Urinary bladder (tissue), 3 donors: ENCODE measurements at regions not wholly inside any gene's neighbourhood (a gene's known extent, or its start where the extent isn't known, plus 50 kb on each side); places are given as distances from the start of the nearest gene placed in this dataset.

Experiments
- DNase-seq: peaks from one replicate; pipeline ENCODE4 v3.0.0-alpha.2; 2015; ENCODE audit errors: extremely low spot score
- H3K27ac ChIP-seq: one replicate; pipeline ENCODE4 v1.5.1; 2013; ENCODE audit warnings: low read depth, mild to moderate bottlenecking, moderate library complexity
- H3K36me3 ChIP-seq: one replicate; pipeline ENCODE4 v1.6.1; 2013; ENCODE audit warnings: mild to moderate bottlenecking, moderate library complexity; ENCODE audit not compliant: insufficient read depth
- H3K4me1 ChIP-seq: one replicate; pipeline ENCODE4 v1.6.1; 2013; ENCODE audit warnings: mild to moderate bottlenecking, moderate library complexity; ENCODE audit not compliant: insufficient read depth
- H3K4me3 ChIP-seq: one replicate; pipeline ENCODE4 v1.5.1; 2013; ENCODE audit warnings: low read depth, low read length
- WGBS: extraction: QIAGEN DNeasy Blood & Tissue Kit; methylation state at CpG from one replicate; pipeline ENCODE4 v1.1.7; 2013; 5-methylcytosine and 5-hydroxymethylcytosine counted together
- donor health status: healthy with polysubstance abuse.
- donor health status: healthy.

GRCh38 chr2:195021711-195022507, 635.1 kb upstream of the SLC39A10 start:
- H3K4me3 ChIP-seq: no peak overlapping the region
- 48% methylated on average over 3 of the region's 3 CpGs for WGBS
- DNase-seq: no peak
- no peak overlapping the region for H3K27ac ChIP-seq
- H3K36me3 ChIP-seq: no peaks in the 10 kb centered on the region
- H3K4me1 ChIP-seq: no peaks in the 10 kb centered on the region

GRCh38 chr2:195018462-195018861, 638.6 kb upstream of the SLC39A10 start:
- Histone ChIP-seq H3K4me3 (no peak overlapping the region), H3K27ac (no peak overlapping the region), H3K36me3 (no peaks in the 10 kb centered on the region), H3K4me1 (no peaks in the 10 kb centered on the region)
- DNase-seq: no peak

GRCh38 chr2:195017890-195018289, 639.1 kb upstream of the SLC39A10 start:
- Histone ChIP-seq H3K36me3 (no peaks in the 10 kb centered on the region), H3K4me1 (no peaks in the 10 kb centered on the region), H3K4me3 (no peak overlapping the region), H3K27ac (no peak overlapping the region)
- no peak for DNase-seq
- WGBS: 92% methylated on average over 1 of the region's 1 CpG

- H3K27ac ChIP-seq: no peak overlapping the region
Measured at GRCh38 chr2:195016841-195017240, 640.2 kb upstream of the SLC39A10 start.

GRCh38 chr2:195009202-195009601, 647.8 kb upstream of the SLC39A10 start:
- Histone ChIP-seq H3K27ac (no peak overlapping the region), H3K36me3 (no peaks in the 10 kb centered on the region), H3K4me3 (no peak overlapping the region), H3K4me1 (no peaks in the 10 kb centered on the region)
- DNase-seq: no peak
- WGBS: 57% methylated on average over 8 of the region's 8 CpGs

More at GRCh38 chr2:195016841-195017240, 640.2 kb upstream of the SLC39A10 start:
- 79% methylated on average over 2 of the region's 2 CpGs for WGBS
- DNase-seq: no peak
- no peak overlapping the region for H3K4me3 ChIP-seq
- H3K4me1 ChIP-seq: no peaks in the 10 kb centered on the region
- no peaks in the 10 kb centered on the region for H3K36me3 ChIP-seq

- no peak overlapping the region for H3K27ac ChIP-seq
- no peaks in the 10 kb centered on the region for H3K4me1 ChIP-seq
- no peak for DNase-seq
- no peaks in the 10 kb centered on the region for H3K36me3 ChIP-seq
- WGBS: 76% methylated on average over 5 of the region's 5 CpGs
- no peak overlapping the region for H3K4me3 ChIP-seq
Measured at GRCh38 chr2:195006856-195007255, 650.2 kb upstream of the SLC39A10 start.

GRCh38 chr2:195003881-195004471, 653.0 kb upstream of the SLC39A10 start:
- DNase-seq: no peak
- WGBS: 62% methylated on average over 4 of the region's 4 CpGs
- Histone ChIP-seq H3K27ac (no peak overlapping the region), H3K4me3 (no peak overlapping the region), H3K4me1 (no peaks in the 10 kb centered on the region), H3K36me3 (no peaks in the 10 kb centered on the region)

GRCh38 chr2:195001924-195002323, 655.1 kb upstream of the SLC39A10 start:
- Histone ChIP-seq H3K27ac (no peak overlapping the region), H3K36me3 (no peaks in the 10 kb centered on the region), H3K4me3 (no peak overlapping the region), H3K4me1 (no peaks in the 10 kb centered on the region)
- WGBS: 88% methylated on average over 3 of the region's 3 CpGs
- DNase-seq: no peak

- Histone ChIP-seq H3K36me3 (no peaks in the 10 kb centered on the region), H3K27ac (no peak overlapping the region), H3K4me3 (no peak overlapping the region), H3K4me1 (no peaks in the 10 kb centered on the region)
- WGBS: 44% methylated on average over 4 of the region's 4 CpGs
- no peak for DNase-seq
Measured at GRCh38 chr2:194999771-195000170, 657.3 kb upstream of the SLC39A10 start.

- Histone ChIP-seq H3K4me3 (no peak overlapping the region), H3K27ac (no peak overlapping the region), H3K36me3 (no peaks in the 10 kb centered on the region), H3K4me1 (no peaks in the 10 kb centered on the region)
- no peak for DNase-seq
- 89% methylated on average over 2 of the region's 2 CpGs for WGBS
Measured at GRCh38 chr2:194992648-194993047, 664.4 kb upstream of the SLC39A10 start.

- no peaks in the 10 kb centered on the region for H3K36me3 ChIP-seq
- H3K4me1 ChIP-seq: no peaks in the 10 kb centered on the region
- DNase-seq: no peak
- no peak overlapping the region for H3K27ac ChIP-seq
- WGBS: 74% methylated on average over 1 of the region's 1 CpG
- H3K4me3 ChIP-seq: no peak overlapping the region
Measured at GRCh38 chr2:194985258-194985657, 671.8 kb upstream of the SLC39A10 start.

GRCh38 chr2:194962254-194962653, 694.8 kb upstream of the SLC39A10 start:
- 87% methylated on average over 4 of the region's 4 CpGs for WGBS
- no peak for DNase-seq
- no peaks in the 10 kb centered on the region for H3K36me3 ChIP-seq
- no peak overlapping the region for H3K4me3 ChIP-seq
- H3K27ac ChIP-seq: no peak overlapping the region
- H3K4me1 ChIP-seq: no peaks in the 10 kb centered on the region

GRCh38 chr2:194954218-194954617, 702.8 kb upstream of the SLC39A10 start:
- Histone ChIP-seq H3K4me3 (no peak overlapping the region), H3K4me1 (no peaks in the 10 kb centered on the region), H3K27ac (no peak overlapping the region), H3K36me3 (no peaks in the 10 kb centered on the region)
- DNase-seq: no peak
- WGBS: 77% methylated on average over 2 of the region's 2 CpGs

- no peak for DNase-seq
- H3K4me1 ChIP-seq: no peaks in the 10 kb centered on the region
- WGBS: 60% methylated on average over 1 of the region's 1 CpG
Measured at GRCh38 chr2:194946826-194947225, 710.2 kb upstream of the SLC39A10 start.

More at GRCh38 chr2:194946826-194947225, 710.2 kb upstream of the SLC39A10 start:
- H3K27ac ChIP-seq: no peak overlapping the region
- no peaks in the 10 kb centered on the region for H3K36me3 ChIP-seq
- H3K4me3 ChIP-seq: no peak overlapping the region
